Neural progenitor cell (in vitro differentiated cells): ENCODE measurements at regions not wholly inside any gene's neighbourhood (a gene's known extent, or its start where the extent isn't known, plus 50 kb on each side); places are given as distances from the start of the nearest gene placed in this dataset.

Experiments used
- EZH2 ChIP-seq: fragments of 200-600 bp; sonication (generic); IDR thresholded peaks from 2 replicates; pipeline ENCODE4 v1.6.1; 2017; ENCODE audit warnings: antibody characterized with exemption, mild to moderate bottlenecking, moderate library complexity
- EZH2phosphoT487 ChIP-seq: fragments of 200-600 bp; sonication (generic); IDR thresholded peaks from 2 replicates; pipeline ENCODE4 v1.6.1; 2017; ENCODE audit warnings: antibody characterized with exemption

GRCh38 chr2:121015971-121016485 lies 269.0 kb downstream of the TFCP2L1 start:
- TF ChIP-seq EZH2phosphoT487 (no peak), EZH2 (no peak)
